NCI-H2171 treated with DMSO at 0.1 percent for 48 hours (cell line): ENCODE measurements at regions not wholly inside any gene's neighbourhood (a gene's known extent, or its start where the extent isn't known, plus 50 kb on each side); places are given as distances from the start of the nearest gene placed in this dataset.
"Not testable (repeated sequence)": the region's sequence is repeated elsewhere in the genome, so short reads cannot be mapped to it uniquely, and the experiment has no call there.

ENCODE experiments used
- DNase-seq: peaks from one replicate; lab custom pipeline; 2025; lab: John Stamatoyannopoulos, UW

- DNase-seq = no peak
Measured at GRCh38 chr14:54010981-54011380, 54.4 kb upstream of the BMP4 start.

GRCh38 chr14:54023027-54023426 lies 66.4 kb upstream of the BMP4 start:
- no peak for DNase-seq

DNA sequence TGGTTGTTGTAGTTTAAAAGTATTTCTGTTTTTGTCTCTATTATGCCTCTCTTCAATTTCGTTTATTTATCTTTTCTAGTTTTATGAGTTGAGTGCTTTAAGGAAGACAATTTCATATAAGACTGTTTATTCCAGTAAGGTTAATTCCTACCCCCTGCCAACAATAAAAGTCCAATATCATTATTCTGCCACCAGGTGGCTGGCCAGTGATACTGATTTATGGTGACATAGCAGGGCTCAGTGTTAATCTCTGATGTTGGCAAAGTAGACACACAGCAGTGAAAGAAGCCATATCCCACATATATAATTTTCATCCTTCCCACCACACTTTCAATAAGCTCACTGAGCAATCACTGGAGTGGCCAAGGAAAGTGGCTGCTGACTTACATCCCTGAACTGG lies 69.0 kb upstream of the BMP4 start:
- DNase-seq = no peak

- no peak for DNase-seq
Measured at GRCh38 chr14:54026671-54027070, 70.0 kb upstream of the BMP4 start.

- not testable (repeated sequence) for DNase-seq
Measured at GRCh38 chr14:54030996-54031395, 74.4 kb upstream of the BMP4 start.

DNA sequence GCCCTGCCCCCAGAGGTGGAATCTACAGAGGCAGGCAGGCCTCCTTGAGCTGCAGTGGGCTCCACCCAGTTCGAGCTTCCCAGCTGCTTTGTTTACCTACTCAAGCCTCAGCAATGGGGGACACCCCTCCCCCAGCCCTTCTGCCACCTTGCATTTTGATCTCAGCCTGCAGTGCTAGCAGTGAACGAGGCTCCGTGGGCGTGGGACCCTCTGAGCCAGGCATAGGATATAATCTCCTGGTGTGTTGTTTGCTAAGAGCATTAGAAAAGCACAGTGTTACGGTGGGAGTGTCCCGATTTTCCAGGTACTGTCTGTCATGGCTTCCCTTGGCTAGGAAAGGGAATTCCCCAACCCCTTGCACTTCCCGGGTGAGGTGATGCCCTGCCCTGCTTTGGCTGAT lies 76.7 kb upstream of the BMP4 start:
- DNase-seq = not testable (repeated sequence)

DNA sequence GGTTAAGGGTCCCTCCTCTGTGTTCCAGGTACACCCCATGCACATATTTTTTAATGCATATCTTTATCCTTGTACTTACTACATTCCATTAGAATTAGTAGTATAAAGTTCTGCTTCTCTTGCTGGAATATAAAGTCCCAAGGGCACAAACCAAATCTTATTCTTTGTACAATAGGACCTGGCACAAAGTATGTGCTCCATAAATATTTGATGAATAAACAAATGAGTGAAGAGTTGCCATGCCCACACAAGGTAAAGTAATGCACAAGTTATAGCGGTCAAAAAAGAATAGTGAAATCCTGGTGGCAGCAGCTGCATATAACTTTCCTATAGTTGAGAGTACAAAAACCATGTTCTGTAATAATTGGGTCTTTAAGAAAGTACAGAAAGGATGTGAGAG lies 82.1 kb upstream of the BMP4 start:
- DNase-seq = no peak

DNA sequence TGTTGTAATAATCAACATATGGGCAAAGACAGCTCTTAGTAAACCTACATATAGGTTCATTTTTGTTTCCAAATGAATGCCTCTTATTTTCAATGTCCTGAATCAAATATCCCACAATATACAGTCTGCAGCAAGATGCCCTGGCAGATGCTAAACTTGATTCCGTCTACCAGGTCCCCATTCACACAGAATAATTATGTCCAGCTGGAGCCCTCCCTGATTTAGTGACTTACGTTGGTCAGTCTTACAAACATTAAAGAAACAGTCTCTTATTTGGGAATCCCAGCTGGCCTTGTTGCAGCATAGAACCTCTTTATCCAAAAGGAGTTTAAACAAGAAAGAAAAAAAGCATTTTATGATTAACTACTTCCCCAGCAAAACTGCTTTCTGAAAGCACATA lies 82.7 kb upstream of the BMP4 start:
- DNase-seq = no peak

DNA sequence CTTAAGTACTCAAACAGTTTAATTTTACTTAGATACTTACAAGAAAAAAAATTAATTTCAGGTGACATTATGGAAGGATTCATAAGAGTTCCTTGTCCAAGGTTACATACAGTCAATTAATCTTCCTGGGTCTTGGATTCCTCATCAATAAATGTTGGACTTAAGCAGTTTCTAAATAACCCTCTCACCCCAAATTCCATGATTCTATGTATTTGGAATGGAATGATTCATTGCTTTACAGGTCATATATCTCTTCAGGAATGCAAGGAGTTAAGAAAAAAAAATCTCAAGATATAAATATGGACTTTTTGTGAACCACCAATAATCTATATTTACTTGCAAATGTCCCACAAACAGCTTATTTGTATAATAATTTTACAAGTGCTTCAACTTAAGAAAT lies 84.2 kb upstream of the BMP4 start:
- no peak for DNase-seq

DNA sequence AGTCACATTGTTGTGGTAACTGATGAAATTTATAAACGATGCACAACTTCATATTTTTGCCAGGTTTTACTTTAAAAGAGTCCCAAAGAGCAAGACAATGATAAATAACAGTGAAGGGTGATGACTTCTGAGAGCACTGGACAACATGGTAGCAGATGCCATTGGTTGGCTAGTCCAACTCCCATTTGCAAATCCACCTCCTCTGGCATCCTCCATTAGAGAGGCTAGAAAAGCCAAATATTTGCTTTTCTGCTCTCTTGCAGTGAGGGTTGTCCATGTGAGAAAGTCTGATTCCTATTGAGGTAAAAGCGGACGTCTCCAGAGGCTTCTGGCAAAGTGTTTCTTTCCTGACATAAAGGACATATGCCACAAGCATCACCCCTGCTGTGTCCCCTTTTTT lies 89.6 kb upstream of the BMP4 start:
- DNase-seq = no peak

DNA sequence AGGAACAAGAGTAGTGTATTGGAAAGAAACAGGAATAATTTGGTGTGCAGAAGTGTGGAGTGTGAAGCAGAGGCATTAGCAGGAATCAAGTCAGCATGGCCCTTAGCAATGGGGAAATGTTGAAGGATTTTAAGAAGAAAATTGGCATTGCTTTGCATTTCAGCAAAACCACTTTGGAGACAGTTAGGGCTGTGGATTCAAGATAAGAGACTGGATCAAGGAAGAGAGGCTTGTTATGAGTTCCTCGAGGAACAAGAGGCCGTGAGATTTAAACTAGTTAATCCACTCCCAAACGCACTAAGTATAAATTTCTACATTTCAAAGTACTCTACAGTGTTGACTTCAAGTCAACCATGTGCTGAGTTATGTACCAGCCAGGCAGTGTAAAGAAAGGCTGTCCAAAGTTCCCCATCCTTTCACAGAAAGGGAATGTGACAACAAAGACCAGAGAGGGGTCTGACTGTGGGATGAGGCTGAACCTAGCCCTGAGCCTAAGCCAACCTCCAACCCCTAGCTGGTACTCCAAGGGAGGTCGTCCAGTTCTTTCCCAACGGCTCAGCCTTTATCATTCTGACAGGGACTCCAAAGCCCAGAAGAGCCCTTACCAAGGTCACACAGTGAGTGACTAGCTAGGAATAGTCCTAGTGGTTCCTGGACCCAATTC lies 91.2 kb upstream of the BMP4 start:
- DNase-seq = no peak

- no peak for DNase-seq
Measured at GRCh38 chr14:54048311-54048710, 91.7 kb upstream of the BMP4 start.

DNA sequence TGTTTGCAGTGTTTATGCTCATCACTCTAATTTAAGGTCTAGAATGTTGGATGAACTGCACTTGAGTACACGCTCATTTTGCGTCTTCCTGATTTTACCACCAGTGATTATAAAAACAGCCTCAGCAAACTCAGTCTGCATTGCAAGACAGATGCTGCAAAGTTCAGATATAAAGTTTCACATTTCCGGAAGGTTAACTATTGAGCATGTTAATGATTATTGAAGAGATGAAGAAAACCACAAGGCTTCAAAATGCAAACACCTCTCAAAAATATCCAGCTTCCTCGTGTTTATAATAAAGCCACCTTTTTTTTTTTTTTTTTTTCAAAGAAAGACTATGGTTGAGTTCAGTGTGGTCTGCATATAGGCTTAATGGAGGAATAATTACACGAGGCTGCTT lies 92.1 kb upstream of the BMP4 start:
- DNase-seq = no peak

GRCh38 chr14:54050759-54051158 lies 94.1 kb upstream of the BMP4 start:
- no peak for DNase-seq

DNA sequence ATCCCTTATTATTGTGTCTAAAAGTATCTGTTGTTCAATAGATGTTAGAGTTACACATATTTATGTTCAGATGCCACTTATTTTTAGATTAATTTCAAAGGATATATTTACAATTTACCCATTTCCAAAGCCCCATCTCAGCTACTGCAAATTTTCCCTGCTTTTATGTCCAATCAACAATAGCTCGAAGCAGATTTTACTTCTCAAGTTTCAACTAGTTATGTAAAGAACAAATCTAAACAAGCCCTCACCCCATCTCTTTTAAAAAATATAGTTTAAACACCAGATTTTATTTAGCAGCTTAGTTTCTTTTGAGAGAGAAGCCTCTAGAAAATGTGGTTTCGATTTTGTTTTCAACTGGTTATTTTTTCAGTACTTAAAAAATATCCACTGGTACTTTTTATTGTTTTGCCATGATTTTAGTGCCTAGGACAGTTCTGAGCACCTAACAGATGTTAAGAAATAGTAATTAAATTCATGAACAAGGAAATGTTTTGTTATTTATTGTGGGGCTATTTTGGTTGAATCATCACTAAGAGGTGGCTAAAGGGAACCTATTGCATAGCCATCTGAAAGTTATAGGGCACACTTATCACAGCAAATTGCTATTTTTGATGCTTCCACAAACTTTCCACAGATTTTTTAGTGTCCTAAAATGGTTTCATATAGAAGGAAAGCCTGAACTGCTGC lies 96.2 kb upstream of the BMP4 start:
- DNase-seq = no peak

DNA sequence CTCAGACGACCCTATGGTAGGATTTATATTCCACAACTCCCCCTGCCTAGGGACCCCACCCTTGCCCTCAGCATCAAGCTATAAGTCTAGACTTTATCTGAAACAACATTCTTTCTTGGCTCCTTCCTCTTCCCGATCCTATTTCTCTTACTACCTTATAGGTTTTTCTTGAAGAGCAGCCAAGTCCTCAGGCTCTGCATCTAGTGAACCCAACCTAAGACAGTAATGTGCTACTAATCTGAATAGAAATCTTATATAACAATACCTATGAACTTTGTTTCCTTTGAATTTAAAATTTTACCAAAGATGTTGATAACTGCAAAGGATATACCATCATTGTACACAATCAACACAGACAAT lies 96.7 kb upstream of the BMP4 start:
- no peak for DNase-seq

- no peak for DNase-seq
Measured at GRCh38 chr14:54058505-54058904, 101.9 kb upstream of the BMP4 start.

- DNase-seq = no peak
Measured at GRCh38 chr14:54083549-54084239, 127.1 kb upstream of the BMP4 start.

GRCh38 chr14:54085232-54085761 lies 128.7 kb upstream of the BMP4 start:
- DNase-seq = no peak

- DNase-seq = no peak
Measured at GRCh38 chr14:54085841-54086240, 129.2 kb upstream of the BMP4 start.

GRCh38 chr14:54086767-54087166 lies 130.1 kb upstream of the BMP4 start:
- no peak for DNase-seq

GRCh38 chr14:54087376-54087775 lies 130.8 kb upstream of the BMP4 start:
- no peak for DNase-seq

DNA sequence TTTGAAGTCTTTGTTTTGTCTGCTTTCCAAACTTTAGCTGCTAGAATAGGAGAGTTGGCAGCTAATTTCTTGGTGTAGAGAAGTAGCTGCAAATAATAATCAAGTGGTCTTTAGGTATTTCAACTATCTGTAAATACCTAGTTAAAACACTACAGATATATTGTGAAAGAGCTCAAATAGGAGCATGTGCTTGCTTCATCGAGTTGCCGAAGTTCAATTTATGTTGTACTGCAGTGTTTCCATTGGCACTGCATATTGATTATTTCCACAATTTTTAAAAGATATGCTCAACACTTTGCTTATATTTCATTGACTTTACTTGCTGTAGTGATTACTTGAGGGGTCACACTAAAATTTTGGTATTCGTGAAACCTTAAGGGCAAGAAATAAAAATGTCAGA lies 131.6 kb upstream of the BMP4 start:
- no peak for DNase-seq
